ENCODE measurements at regions not wholly inside any gene's neighbourhood (a gene's known extent, or its start where the extent isn't known, plus 50 kb on each side); places are given as distances from the start of the nearest gene placed in this dataset.

DNA sequence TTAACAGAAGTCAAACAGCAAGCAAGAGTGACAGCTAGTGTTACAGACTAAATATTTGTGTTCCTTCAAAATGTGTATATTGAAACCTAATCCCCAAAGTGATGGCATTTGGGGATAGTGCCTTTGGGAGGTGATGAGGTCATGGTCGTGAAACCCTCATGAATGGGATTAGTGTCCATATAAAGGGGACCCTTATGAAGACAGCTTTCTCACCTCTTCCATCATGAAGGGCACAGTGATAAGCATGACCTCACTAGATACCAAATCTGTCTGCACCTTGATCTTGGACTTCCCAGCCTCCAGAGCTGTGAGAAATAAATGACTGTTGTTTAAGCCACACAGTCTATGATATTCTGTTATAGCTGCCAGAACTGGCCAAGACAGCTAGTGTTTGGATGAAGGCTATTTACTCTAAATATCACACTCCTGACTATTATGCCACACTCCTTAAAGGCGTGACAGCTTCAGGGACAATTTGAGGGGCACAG, 235.7 kb upstream of the TMEM72 start:
- H3K27ac ChIP-seq = no peak overlapping the region
- no peak overlapping the region for H3K4me3 ChIP-seq (ENCODE audit: low read depth, low read length)
- TF ChIP-seq, protein P1, sequence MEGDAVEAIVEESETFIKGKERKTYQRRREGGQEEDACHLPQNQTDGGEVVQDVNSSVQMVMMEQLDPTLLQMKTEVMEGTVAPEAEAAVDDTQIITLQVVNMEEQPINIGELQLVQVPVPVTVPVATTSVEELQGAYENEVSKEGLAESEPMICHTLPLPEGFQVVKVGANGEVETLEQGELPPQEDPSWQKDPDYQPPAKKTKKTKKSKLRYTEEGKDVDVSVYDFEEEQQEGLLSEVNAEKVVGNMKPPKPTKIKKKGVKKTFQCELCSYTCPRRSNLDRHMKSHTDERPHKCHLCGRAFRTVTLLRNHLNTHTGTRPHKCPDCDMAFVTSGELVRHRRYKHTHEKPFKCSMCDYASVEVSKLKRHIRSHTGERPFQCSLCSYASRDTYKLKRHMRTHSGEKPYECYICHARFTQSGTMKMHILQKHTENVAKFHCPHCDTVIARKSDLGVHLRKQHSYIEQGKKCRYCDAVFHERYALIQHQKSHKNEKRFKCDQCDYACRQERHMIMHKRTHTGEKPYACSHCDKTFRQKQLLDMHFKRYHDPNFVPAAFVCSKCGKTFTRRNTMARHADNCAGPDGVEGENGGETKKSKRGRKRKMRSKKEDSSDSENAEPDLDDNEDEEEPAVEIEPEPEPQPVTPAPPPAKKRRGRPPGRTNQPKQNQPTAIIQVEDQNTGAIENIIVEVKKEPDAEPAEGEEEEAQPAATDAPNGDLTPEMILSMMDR (IDR thresholded peaks at IDR 0.05; ENCODE audit: low read depth, low read length, missing control alignments) = no peak
- H3K36me3 ChIP-seq (replicated peaks) = no peaks in the 10 kb centered on the region
- in situ Hi-C loops (cut with HindIII; ENCODE audit: low pct_ligation_motif_present, low sequenced_read_pairs) = no loop called here
- H3K27me3 ChIP-seq (replicated peaks) = no peaks in the 10 kb centered on the region
- DNase-seq = no peak

DNA sequence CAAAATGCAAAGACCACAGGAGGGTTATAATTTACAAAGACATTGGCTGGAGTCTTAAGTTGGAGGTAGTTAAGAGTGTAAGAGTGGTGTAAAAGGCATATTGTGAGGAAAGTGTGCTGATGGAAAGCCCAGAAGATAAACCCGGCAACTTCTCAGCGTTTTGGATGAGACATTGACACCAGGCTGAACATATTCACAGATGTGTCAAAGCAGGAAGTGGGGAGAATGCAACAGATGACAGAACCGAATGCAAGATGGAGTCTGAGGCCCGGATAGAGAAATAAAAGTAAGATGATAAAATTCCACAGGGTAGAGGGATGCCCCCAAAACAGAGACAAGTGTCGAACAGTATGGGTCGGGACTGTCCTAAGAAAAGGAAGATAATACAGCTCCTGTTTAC, 230.4 kb upstream of the TMEM72 start:
- DNase-seq = no peak
- in situ Hi-C loops (cut with HindIII; ENCODE audit: low pct_ligation_motif_present, low sequenced_read_pairs) = no loop called here
- TF ChIP-seq, protein P1 (IDR thresholded peaks at IDR 0.05; ENCODE audit: low read depth, low read length, missing control alignments) = no peak

DNA sequence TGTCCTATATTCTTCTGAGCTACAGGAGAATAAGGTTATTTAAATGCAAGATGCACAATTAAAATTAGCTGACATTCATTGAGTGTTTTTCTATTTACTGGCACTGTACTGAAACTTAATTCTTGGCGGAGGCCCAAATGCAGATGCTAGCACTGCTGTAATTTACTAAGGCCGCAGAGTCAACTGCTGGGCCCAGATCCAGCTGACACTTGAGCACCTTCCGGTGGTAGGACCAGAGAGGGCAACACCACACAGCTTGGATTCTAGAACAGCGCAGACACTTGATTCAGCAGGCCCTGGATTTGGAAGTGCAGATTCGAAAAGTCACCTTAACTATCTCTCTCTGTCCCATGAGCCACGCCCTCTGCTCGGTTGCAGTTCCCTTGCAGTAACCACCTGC, 228.6 kb upstream of the TMEM72 start:
- no peaks in the 10 kb centered on the region for H3K27me3 ChIP-seq (replicated peaks)
- TF ChIP-seq, protein P1 (IDR thresholded peaks at IDR 0.05; ENCODE audit: low read depth, low read length, missing control alignments) = no peak

More for the DNA sequence above, 230.4 kb upstream of the TMEM72 start:
- Histone ChIP-seq H3K27ac (no peak overlapping the region), H3K36me3 (replicated peaks) (no peaks in the 10 kb centered on the region), H3K4me3 (ENCODE audit: low read depth, low read length) (no peak overlapping the region), H3K27me3 (replicated peaks) (no peaks in the 10 kb centered on the region)

DNA sequence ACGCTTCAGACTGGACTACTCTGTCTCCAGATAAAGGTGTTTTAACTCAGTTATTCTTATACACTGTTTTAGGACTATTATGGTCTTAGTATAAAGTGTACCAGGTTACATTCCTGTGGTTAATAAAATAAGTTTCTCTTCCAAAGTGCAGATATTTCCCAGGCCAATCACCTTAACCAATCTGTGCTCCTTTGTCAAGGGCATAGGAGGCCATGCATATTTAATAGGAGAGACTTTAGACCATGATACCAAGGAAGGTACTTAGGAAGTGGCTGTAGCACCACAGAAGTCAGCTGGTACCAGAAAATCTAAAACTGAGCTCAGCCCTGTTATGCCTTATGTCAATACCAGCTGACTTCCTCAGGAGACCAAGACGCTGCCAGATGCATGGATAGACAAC, 226.5 kb upstream of the TMEM72 start:
- Histone ChIP-seq H3K36me3 (replicated peaks) (no peaks in the 10 kb centered on the region), H3K4me3 (ENCODE audit: low read depth, low read length) (no peak overlapping the region), H3K27ac (no peak overlapping the region), H3K27me3 (replicated peaks) (no peaks in the 10 kb centered on the region)
- no peak for DNase-seq
- in situ Hi-C loops (cut with HindIII; ENCODE audit: low pct_ligation_motif_present, low sequenced_read_pairs) = no loop called here
- TF ChIP-seq, protein P1 (IDR thresholded peaks at IDR 0.05; ENCODE audit: low read depth, low read length, missing control alignments) = no peak

More for the DNA sequence above, 228.6 kb upstream of the TMEM72 start:
- H3K27ac ChIP-seq = no peak overlapping the region
- DNase-seq = no peak
- no peaks in the 10 kb centered on the region for H3K36me3 ChIP-seq (replicated peaks)
- no peak overlapping the region for H3K4me3 ChIP-seq (ENCODE audit: low read depth, low read length)
- in situ Hi-C loops (cut with HindIII; ENCODE audit: low pct_ligation_motif_present, low sequenced_read_pairs) = no loop called here

DNA sequence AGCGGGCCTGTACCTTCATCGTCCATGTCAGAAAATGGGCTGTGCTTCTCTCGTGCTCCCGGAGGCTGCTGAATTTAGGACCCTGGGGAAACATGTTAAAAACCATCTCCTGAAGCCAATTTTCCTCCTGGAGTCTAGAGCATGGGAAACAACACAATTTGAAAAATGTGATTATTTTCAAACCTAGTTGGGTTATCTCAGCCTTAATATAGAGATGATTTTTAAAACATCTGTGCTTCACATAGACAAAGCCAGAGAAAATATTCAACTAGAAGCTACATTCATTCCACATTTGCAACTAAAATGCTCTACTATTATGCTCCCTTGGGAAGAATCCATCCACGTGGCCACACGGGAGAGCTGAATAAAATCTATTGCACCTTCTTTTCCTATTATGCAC, 225.9 kb upstream of the TMEM72 start:
- TF ChIP-seq, protein P1 (IDR thresholded peaks at IDR 0.05; ENCODE audit: low read depth, low read length, missing control alignments) = no peak
- in situ Hi-C loops (cut with HindIII; ENCODE audit: low pct_ligation_motif_present, low sequenced_read_pairs) = no loop called here
- H3K27me3 ChIP-seq (replicated peaks) = no peaks in the 10 kb centered on the region

DNA sequence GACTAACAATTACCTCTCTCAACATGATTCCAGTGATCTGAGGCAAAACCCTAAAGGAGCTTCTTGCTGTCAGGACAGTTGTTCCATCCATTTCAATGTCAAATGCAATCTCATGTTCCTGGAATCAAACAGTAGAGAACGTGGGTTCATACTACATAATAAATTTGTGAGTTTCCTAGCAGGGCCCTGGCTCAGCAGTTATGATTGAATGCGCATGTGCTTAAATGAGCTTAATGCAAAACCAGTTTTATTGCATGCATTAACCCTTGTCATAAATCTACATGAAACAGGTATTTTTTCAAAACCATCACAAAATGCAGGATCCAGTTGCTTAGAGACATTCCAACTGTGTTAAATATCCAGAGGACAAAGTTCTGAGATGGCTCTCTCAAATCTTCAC, 225.4 kb upstream of the TMEM72 start:
- TF ChIP-seq, protein P1 (IDR thresholded peaks at IDR 0.05; ENCODE audit: low read depth, low read length, missing control alignments) = no peak

More for the DNA sequence above, 225.9 kb upstream of the TMEM72 start:
- H3K4me3 ChIP-seq (ENCODE audit: low read depth, low read length) = no peak overlapping the region
- DNase-seq = no peak
- no peaks in the 10 kb centered on the region for H3K36me3 ChIP-seq (replicated peaks)
- H3K27ac ChIP-seq = no peak overlapping the region

More for the DNA sequence above, 225.4 kb upstream of the TMEM72 start:
- Histone ChIP-seq H3K36me3 (replicated peaks) (no peaks in the 10 kb centered on the region), H3K27me3 (replicated peaks) (no peaks in the 10 kb centered on the region), H3K4me3 (ENCODE audit: low read depth, low read length) (no peak overlapping the region), H3K27ac (no peak overlapping the region)
- in situ Hi-C loops (cut with HindIII; ENCODE audit: low pct_ligation_motif_present, low sequenced_read_pairs) = no loop called here
- no peak for DNase-seq
